ENCODE measurements at regions not wholly inside any gene's neighbourhood (a gene's known extent, or its start where the extent isn't known, plus 50 kb on each side); places are given as distances from the start of the nearest gene placed in this dataset.
A peak's percentile ranks its signal among the peaks of the same experiment; 100 is the strongest.

DNA sequence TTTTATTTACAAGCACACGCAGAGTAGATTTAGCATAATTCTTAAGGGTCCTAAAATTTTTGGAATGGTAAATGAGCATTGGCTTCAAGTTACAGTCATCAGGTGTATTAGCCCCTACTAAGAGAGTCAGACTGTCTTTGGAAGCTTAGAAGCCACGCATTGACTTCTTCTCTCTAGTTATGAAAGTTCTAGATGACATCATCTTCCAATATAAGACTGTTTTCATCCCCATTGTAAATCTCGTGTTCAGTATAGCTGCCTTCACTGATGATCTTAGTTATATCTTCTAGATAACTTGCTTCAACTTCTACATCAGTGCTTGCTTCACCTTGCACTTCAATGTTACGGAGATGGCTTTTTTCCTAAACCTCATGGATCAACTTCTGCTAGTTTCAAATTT lies 148.8 kb upstream of the SLITRK1 start:
- Histone ChIP-seq H3K9me3 (ENCODE audit: control insufficient read depth in 4 of 4, insufficient read depth in 3 of 4, low read length in 3 of 4) (no peaks in the 10 kb centered on the region), H3K36me3 (ENCODE audit: control insufficient read depth in 4 of 4, insufficient read depth in 4 of 4, low read length in 4 of 4) (no peaks in the 10 kb centered on the region), H3K9ac (ENCODE audit: insufficient read depth in 1 of 2, low read length in 2 of 2) (no peak overlapping the region), H3K4me1 (ENCODE audit: control insufficient read depth in 5 of 5, insufficient read depth in 5 of 5, low read length in 5 of 5) (peaks cover 0 to under 1% (median 0%) of the 10 kb centered on the region in 5 donors), H3K4me3 (no peak overlapping the region), H3K27ac (ENCODE audit: low read depth in 1 of 2, low read length in 1 of 2) (no peak overlapping the region), H3K27me3 (ENCODE audit: control insufficient read depth in 3 of 3, insufficient read depth in 3 of 3, low read length in 2 of 3) (no peaks in the 10 kb centered on the region)
- DNase-seq: no peak
- 84 to 86% methylated on average over 4 of the region's 4 CpGs for WGBS, 2 donors
- ATAC-seq (ENCODE audit: insufficient read depth, low FRiP score): no peak
- TF ChIP-seq, protein P1, sequence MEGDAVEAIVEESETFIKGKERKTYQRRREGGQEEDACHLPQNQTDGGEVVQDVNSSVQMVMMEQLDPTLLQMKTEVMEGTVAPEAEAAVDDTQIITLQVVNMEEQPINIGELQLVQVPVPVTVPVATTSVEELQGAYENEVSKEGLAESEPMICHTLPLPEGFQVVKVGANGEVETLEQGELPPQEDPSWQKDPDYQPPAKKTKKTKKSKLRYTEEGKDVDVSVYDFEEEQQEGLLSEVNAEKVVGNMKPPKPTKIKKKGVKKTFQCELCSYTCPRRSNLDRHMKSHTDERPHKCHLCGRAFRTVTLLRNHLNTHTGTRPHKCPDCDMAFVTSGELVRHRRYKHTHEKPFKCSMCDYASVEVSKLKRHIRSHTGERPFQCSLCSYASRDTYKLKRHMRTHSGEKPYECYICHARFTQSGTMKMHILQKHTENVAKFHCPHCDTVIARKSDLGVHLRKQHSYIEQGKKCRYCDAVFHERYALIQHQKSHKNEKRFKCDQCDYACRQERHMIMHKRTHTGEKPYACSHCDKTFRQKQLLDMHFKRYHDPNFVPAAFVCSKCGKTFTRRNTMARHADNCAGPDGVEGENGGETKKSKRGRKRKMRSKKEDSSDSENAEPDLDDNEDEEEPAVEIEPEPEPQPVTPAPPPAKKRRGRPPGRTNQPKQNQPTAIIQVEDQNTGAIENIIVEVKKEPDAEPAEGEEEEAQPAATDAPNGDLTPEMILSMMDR (IDR thresholded peaks at IDR 0.05; ENCODE audit: control extremely low read depth, extremely low read depth): no peak

DNA sequence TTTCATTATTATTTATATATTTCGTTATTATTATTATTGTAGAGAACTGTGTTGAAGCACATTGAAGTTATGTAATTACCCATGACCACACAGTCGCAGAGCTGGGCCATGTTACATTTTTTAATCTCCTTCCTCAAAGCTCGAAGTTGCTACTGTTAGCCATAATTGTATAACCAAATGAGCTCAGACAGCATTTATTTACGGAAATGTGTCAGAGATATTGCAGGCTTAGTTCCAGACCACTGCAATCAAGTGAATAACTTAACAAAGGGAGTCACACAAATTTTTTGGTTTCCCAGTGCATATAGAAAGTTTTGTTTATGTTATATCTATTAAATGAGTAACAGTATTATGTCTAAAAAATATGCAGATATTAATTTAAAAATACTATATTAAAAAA lies 147.1 kb upstream of the SLITRK1 start:
- Histone ChIP-seq H3K27ac (ENCODE audit: low read depth in 1 of 2, low read length in 1 of 2) (no peak overlapping the region), H3K36me3 (ENCODE audit: control insufficient read depth in 4 of 4, insufficient read depth in 4 of 4, low read length in 4 of 4) (no peaks in the 10 kb centered on the region), H3K27me3 (ENCODE audit: control insufficient read depth in 3 of 3, insufficient read depth in 3 of 3, low read length in 2 of 3) (no peaks in the 10 kb centered on the region), H3K9me3 (ENCODE audit: control insufficient read depth in 4 of 4, insufficient read depth in 3 of 4, low read length in 3 of 4) (no peaks in the 10 kb centered on the region), H3K9ac (ENCODE audit: insufficient read depth in 1 of 2, low read length in 2 of 2) (no peak overlapping the region), H3K4me3 (no peak overlapping the region), H3K4me1 (ENCODE audit: control insufficient read depth in 5 of 5, insufficient read depth in 5 of 5, low read length in 5 of 5) (peaks cover 0 to 5% (median 0%) of the 10 kb centered on the region in 5 donors)
- no peak for DNase-seq
- 80 to 87% methylated on average over 4 of the region's 4 CpGs for WGBS, 2 donors
- TF ChIP-seq, protein P1 (IDR thresholded peaks at IDR 0.05; ENCODE audit: control extremely low read depth, extremely low read depth): no peak
- ATAC-seq (ENCODE audit: insufficient read depth, low FRiP score): no peak

DNA sequence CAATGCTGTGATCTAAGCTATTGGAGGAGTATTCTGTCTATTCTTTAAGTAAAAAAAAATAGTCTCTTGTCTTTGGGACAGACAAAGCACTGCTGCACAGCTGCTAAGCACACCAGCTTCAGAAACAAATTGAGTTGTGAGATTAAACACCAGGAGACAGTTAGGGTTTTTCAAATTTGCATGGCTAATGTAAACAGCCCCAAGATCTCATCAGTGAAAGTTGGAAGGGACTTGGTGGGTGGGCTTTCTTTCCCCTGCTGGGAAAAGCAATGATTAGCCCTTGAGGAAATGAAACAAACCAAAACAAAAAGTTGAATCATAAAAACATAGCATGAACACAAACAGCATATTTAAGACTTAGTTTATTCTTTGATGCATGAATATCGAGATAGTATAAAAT lies 143.6 kb upstream of the SLITRK1 start:
- DNase-seq (peak; percentile 11 to 38 (median 31)), ATAC-seq (ENCODE audit: insufficient read depth, low FRiP score) (no peak)
- no peaks in the 10 kb centered on the region for H3K9me3 ChIP-seq (ENCODE audit: control insufficient read depth in 4 of 4, insufficient read depth in 3 of 4, low read length in 3 of 4)
- TF ChIP-seq, protein P1 (IDR thresholded peaks at IDR 0.05; ENCODE audit: control extremely low read depth, extremely low read depth): no peak
- H3K27ac ChIP-seq (ENCODE audit: low read depth in 1 of 2, low read length in 1 of 2): no peak overlapping the region
- 63 to 85% methylated on average over 1 of the region's 1 CpG for WGBS, 2 donors
- H3K9ac ChIP-seq (ENCODE audit: insufficient read depth in 1 of 2, low read length in 2 of 2): no peak overlapping the region
- H3K4me1 ChIP-seq (ENCODE audit: control insufficient read depth in 5 of 5, insufficient read depth in 5 of 5, low read length in 5 of 5): peaks cover 0 to 5% (median 0%) of the 10 kb centered on the region in 5 donors
- no peak overlapping the region for H3K4me3 ChIP-seq
- no peaks in the 10 kb centered on the region for H3K36me3 ChIP-seq (ENCODE audit: control insufficient read depth in 4 of 4, insufficient read depth in 4 of 4, low read length in 4 of 4)
- H3K27me3 ChIP-seq (ENCODE audit: control insufficient read depth in 3 of 3, insufficient read depth in 3 of 3, low read length in 2 of 3): no peaks in the 10 kb centered on the region

DNA sequence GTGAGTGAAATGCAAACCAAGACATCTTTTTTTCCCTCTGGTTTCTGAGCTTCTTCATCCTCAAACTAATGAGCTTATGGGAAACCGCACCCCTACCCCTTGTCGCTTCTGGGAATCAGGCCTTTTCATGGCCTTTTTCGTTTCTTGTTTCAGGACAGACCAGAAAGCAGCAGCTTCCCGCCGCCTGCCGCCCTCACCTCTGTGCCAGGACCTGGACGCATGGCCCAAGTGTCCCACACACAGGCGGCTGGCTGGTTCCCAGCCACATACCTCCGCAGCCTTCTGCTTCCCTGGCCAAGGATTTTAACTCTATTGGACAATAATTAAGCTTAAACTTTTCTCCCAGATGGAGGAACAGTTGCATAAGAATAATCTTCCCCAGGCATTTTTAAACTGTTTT lies 114.1 kb upstream of the SLITRK1 start:
- H3K27ac ChIP-seq (ENCODE audit: low read depth in 1 of 2, low read length in 1 of 2): no peak overlapping the region
- no peak overlapping the region for H3K9ac ChIP-seq (ENCODE audit: insufficient read depth in 1 of 2, low read length in 2 of 2)
- WGBS, 2 donors: 88 to 94% methylated on average over 9 of the region's 9 CpGs
- no peaks in the 10 kb centered on the region for H3K36me3 ChIP-seq (ENCODE audit: control insufficient read depth in 4 of 4, insufficient read depth in 4 of 4, low read length in 4 of 4)
- DNase-seq (no peak), ATAC-seq (ENCODE audit: insufficient read depth, low FRiP score) (no peak)
- no peak overlapping the region for H3K4me3 ChIP-seq
- TF ChIP-seq, protein P1 (IDR thresholded peaks at IDR 0.05; ENCODE audit: control extremely low read depth, extremely low read depth): no peak
- no peaks in the 10 kb centered on the region for H3K4me1 ChIP-seq (ENCODE audit: control insufficient read depth in 5 of 5, insufficient read depth in 5 of 5, low read length in 5 of 5)
- no peaks in the 10 kb centered on the region for H3K27me3 ChIP-seq (ENCODE audit: control insufficient read depth in 3 of 3, insufficient read depth in 3 of 3, low read length in 2 of 3)
- no peaks in the 10 kb centered on the region for H3K9me3 ChIP-seq (ENCODE audit: control insufficient read depth in 4 of 4, insufficient read depth in 3 of 4, low read length in 3 of 4)

All from lung (tissue), 11 donors.